ENCODE measurements at regions not wholly inside any gene's neighbourhood (a gene's known extent, or its start where the extent isn't known, plus 50 kb on each side); places are given as distances from the start of the nearest gene placed in this dataset.
A peak's percentile ranks its signal among the peaks of the same experiment; 100 is the strongest.
"Not testable (repeated sequence)": the region's sequence is repeated elsewhere in the genome, so short reads cannot be mapped to it uniquely, and the experiment has no call there.

DNA sequence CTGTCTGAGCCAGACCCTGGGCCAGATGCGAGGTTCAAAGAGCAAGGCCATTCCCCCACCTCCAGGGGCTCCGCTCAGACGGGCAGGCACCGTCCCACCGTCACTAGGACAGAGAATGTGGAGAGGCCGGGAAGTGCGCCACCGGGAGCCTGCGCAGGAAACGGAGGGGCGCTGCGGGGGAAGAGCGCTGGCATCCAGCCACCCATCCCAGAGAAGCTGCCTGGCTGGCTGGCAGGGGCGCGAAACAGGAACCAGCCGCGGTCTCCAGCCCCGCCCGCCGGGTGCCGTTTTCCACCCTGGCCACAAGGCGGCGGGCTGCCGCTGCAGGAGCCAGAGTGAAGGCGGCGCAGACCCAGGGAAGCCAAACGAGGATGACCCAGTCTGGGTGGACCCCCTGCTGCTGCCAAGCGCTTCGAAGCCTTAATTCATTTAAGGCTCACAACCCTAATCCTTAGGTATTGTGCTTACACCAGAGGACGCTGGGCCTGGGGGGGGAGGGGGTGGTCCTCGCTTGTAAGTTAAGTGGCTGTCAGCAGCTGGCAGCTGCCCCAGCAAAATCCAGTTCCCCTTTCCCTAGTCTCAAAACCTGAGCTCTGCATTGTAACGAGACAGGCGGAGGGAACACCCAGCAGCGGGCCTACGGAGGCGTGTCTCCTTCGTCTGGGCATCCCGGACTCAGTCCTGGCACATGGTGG is 114.8 kb upstream of the SMURF2 start:
- CTCF ChIA-PET = interaction anchor here (0.6 to 3.0 kb wide), 22 partner anchors 8 to 427 kb away, joined by 3 to 19 read pairs (median 3); partner anchors contain the start of gene POLG2
- H3K9ac ChIP-seq; H3K36me3 ChIP-seq (replicated peaks in 1 of 2; ENCODE audit: control insufficient read depth in 1 of 2, insufficient read depth in 2 of 2, low read length in 1 of 2); H3K79me2 ChIP-seq (ENCODE audit: insufficient read depth); H4K20me1 ChIP-seq (ENCODE audit: insufficient read depth); POLR2A ChIA-PET; H3K9me3 ChIP-seq; H3K9me2 ChIP-seq; H3K27me3 ChIP-seq (ENCODE audit: insufficient read depth); H2AFZ ChIP-seq (ENCODE audit: low read depth): not testable (repeated sequence)
- TF ChIP-seq, protein P1, sequence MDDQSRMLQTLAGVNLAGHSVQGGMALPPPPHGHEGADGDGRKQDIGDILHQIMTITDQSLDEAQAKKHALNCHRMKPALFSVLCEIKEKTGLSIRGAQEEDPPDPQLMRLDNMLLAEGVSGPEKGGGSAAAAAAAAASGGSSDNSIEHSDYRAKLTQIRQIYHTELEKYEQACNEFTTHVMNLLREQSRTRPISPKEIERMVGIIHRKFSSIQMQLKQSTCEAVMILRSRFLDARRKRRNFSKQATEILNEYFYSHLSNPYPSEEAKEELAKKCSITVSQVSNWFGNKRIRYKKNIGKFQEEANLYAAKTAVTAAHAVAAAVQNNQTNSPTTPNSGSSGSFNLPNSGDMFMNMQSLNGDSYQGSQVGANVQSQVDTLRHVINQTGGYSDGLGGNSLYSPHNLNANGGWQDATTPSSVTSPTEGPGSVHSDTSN (IDR thresholded peaks at IDR 0.05) = peak; percentile 18; the same call in 1 of the 2 replicates
- TF ChIP-seq CHD2 (IDR thresholded peaks at IDR 0.05; ENCODE audit: low read length, partially characterized antibody) (peak; percentile 70), FOXM1 (IDR thresholded peaks at IDR 0.05; ENCODE audit: low read depth) (0 out of 2 replicates have a peak, but pooled peaks have one; percentile 33), MXI1 (IDR thresholded peaks at IDR 0.05; ENCODE audit: low read depth, low read length) (0 out of 2 replicates have a peak, but pooled peaks have one; percentile 40), SIN3A (IDR thresholded peaks at IDR 0.05; ENCODE audit: borderline replicate concordance, low read depth, low read length) (peak; percentile 68; the same call in 1 of the 2 replicates), EP300 (IDR thresholded peaks at IDR 0.05; ENCODE audit: borderline replicate concordance in 1 of 2, low read depth in 1 of 2, low read length in 1 of 2) (0 out of 4 replicates have a peak, but pooled peaks of 1 of the 2 experiments have one; percentile 27), NRF1 (IDR thresholded peaks at IDR 0.05; ENCODE audit: low read depth, low read length) (peak; percentile 75), RCOR1 (IDR thresholded peaks at IDR 0.05; ENCODE audit: low read length) (peak; percentile 71), NFIC (IDR thresholded peaks at IDR 0.05; ENCODE audit: borderline replicate concordance) (peak; percentile 80), RAD21 (IDR thresholded peaks at IDR 0.05; ENCODE audit: low read length) (peak; percentile 78), ELF1 (IDR thresholded peaks at IDR 0.05) (peak; percentile 55; the same call in 1 of the 2 replicates), GABPA (IDR thresholded peaks at IDR 0.05; ENCODE audit: low read depth) (peak; percentile 44), SMC3 (IDR thresholded peaks at IDR 0.05; ENCODE audit: low read depth, low read length) (peak; percentile 89), TCF12 (IDR thresholded peaks at IDR 0.05) (peak; percentile 59; the same call in 1 of the 2 replicates)
- TF ChIP-seq, protein P2, sequence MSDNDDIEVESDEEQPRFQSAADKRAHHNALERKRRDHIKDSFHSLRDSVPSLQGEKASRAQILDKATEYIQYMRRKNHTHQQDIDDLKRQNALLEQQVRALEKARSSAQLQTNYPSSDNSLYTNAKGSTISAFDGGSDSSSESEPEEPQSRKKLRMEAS (IDR thresholded peaks at IDR 0.05; ENCODE audit: low read depth) = peak; percentile 54
- TF ChIP-seq, protein P3, sequence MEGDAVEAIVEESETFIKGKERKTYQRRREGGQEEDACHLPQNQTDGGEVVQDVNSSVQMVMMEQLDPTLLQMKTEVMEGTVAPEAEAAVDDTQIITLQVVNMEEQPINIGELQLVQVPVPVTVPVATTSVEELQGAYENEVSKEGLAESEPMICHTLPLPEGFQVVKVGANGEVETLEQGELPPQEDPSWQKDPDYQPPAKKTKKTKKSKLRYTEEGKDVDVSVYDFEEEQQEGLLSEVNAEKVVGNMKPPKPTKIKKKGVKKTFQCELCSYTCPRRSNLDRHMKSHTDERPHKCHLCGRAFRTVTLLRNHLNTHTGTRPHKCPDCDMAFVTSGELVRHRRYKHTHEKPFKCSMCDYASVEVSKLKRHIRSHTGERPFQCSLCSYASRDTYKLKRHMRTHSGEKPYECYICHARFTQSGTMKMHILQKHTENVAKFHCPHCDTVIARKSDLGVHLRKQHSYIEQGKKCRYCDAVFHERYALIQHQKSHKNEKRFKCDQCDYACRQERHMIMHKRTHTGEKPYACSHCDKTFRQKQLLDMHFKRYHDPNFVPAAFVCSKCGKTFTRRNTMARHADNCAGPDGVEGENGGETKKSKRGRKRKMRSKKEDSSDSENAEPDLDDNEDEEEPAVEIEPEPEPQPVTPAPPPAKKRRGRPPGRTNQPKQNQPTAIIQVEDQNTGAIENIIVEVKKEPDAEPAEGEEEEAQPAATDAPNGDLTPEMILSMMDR (IDR thresholded peaks at IDR 0.05) = peak; percentile 93
- peak overlapping the region; percentile 31 to 71; a peak in 3 of 4 replicates for H3K27ac ChIP-seq (ENCODE audit: low read depth in 2 of 2, low read length in 1 of 2)
- peak; percentile 98 for DNase-seq
- peaks cover 6 to 17% of the 10 kb centered on the region in 2 experiments; a peak in 3 of 4 replicates for H3K4me1 ChIP-seq (ENCODE audit: control insufficient read depth in 1 of 2, insufficient read depth in 2 of 2, low read depth in 1 of 2, low read length in 1 of 2)
- peaks cover 21% of the 10 kb centered on the region for H3F3A ChIP-seq (replicated peaks; ENCODE audit: insufficient read depth)
- peak overlapping the region; percentile 19 to 33; a peak in 3 of 4 replicates for H3K4me3 ChIP-seq (ENCODE audit: low read depth in 2 of 2, low read length in 1 of 2)
- H3K4me2 ChIP-seq = peak overlapping the region; percentile 74
- 7% methylated on average over 31 of the region's 38 CpGs for WGBS (ENCODE audit: low lambda C conversion rate)

Measured in SK-N-SH (cell line).